ENCODE measurements at regions not wholly inside any gene's neighbourhood (a gene's known extent, or its start where the extent isn't known, plus 50 kb on each side); places are given as distances from the start of the nearest gene placed in this dataset.
"Not testable (repeated sequence)": the region's sequence is repeated elsewhere in the genome, so short reads cannot be mapped to it uniquely, and the experiment has no call there.

GRCh38 chr2:111428915-111429314 is 308.2 kb downstream of the BCL2L11 start:
- dilution Hi-C loops (cut with MboI; ENCODE audit: extremely low pct_ligation_motif_present, low sequenced_read_pairs), result not testable (repeated sequence)

GRCh38 chr2:111429353-111429752 is 308.6 kb downstream of the BCL2L11 start:
- intact Hi-C loops (cut with micrococcal nuclease); FAIRE-seq: not testable (repeated sequence)

More at GRCh38 chr2:111428915-111429314, 308.2 kb downstream of the BCL2L11 start:
- H3K27ac ChIP-seq (ENCODE audit: insufficient read depth, low read depth, low read length); H3K4me1 ChIP-seq (ENCODE audit: control insufficient read depth, extremely low read depth, insufficient read depth, low read length); H3K4me3 ChIP-seq (replicated peaks in 1 of 3; ENCODE audit: insufficient read depth in 1 of 3, low read depth in 1 of 3, low read length in 3 of 3); DNase-seq (ENCODE audit: low read depth, low spot score); H2AFZ ChIP-seq (ENCODE audit: low read depth, low read length); CTCF ChIA-PET; H3K4me2 ChIP-seq (ENCODE audit: insufficient read depth, low read length); BruUV-seq (replicated peaks); H4K20me1 ChIP-seq (replicated peaks; ENCODE audit: control insufficient read depth, extremely low read depth, insufficient read depth, low read length); H3K9ac ChIP-seq (replicated peaks; ENCODE audit: extremely low read depth, insufficient read depth, low read length); intact Hi-C loops (cut with micrococcal nuclease); POLR2A ChIA-PET; H3K27me3 ChIP-seq (ENCODE audit: control insufficient read depth in 2 of 2, insufficient read depth in 2 of 2, low read length in 2 of 2); H3K9me1 ChIP-seq (replicated peaks; ENCODE audit: control insufficient read depth, extremely low read depth, insufficient read depth, low read length); H3K36me3 ChIP-seq (ENCODE audit: control insufficient read depth in 2 of 2, extremely low read depth in 1 of 2, insufficient read depth in 2 of 2, low read length in 2 of 2); H3K9me3 ChIP-seq (replicated peaks; ENCODE audit: control insufficient read depth, insufficient read depth, low read length): not testable (repeated sequence)
- FAIRE-seq, result peak; percentile 4
- peaks cover 41% of the 10 kb centered on the region for H3K79me2 ChIP-seq (ENCODE audit: control insufficient read depth, insufficient read depth, low read length)

GRCh38 chr2:111430817-111431661 is 310.3 kb downstream of the BCL2L11 start:
- H3K27me3 ChIP-seq (ENCODE audit: control insufficient read depth in 2 of 2, insufficient read depth in 2 of 2, low read length in 2 of 2); H3K9ac ChIP-seq (replicated peaks; ENCODE audit: extremely low read depth, insufficient read depth, low read length); H3K9me1 ChIP-seq (replicated peaks; ENCODE audit: control insufficient read depth, extremely low read depth, insufficient read depth, low read length); DNase-seq (ENCODE audit: low read depth, low spot score); dilution Hi-C loops (cut with MboI; ENCODE audit: extremely low pct_ligation_motif_present, low sequenced_read_pairs); CTCF ChIA-PET; H3K9me3 ChIP-seq (replicated peaks; ENCODE audit: control insufficient read depth, insufficient read depth, low read length); H2AFZ ChIP-seq (ENCODE audit: low read depth, low read length); BruUV-seq (replicated peaks); H3K4me2 ChIP-seq (ENCODE audit: insufficient read depth, low read length); H3K36me3 ChIP-seq (ENCODE audit: control insufficient read depth in 2 of 2, extremely low read depth in 1 of 2, insufficient read depth in 2 of 2, low read length in 2 of 2); H4K20me1 ChIP-seq (replicated peaks; ENCODE audit: control insufficient read depth, extremely low read depth, insufficient read depth, low read length); intact Hi-C loops (cut with micrococcal nuclease); H3K4me1 ChIP-seq (ENCODE audit: control insufficient read depth, extremely low read depth, insufficient read depth, low read length); H3K27ac ChIP-seq (ENCODE audit: insufficient read depth, low read depth, low read length); POLR2A ChIA-PET; H3K4me3 ChIP-seq (replicated peaks in 1 of 3; ENCODE audit: insufficient read depth in 1 of 3, low read depth in 1 of 3, low read length in 3 of 3): not testable (repeated sequence)
- FAIRE-seq, result peak; percentile 26
- H3K79me2 ChIP-seq (ENCODE audit: control insufficient read depth, insufficient read depth, low read length), result peaks cover 47% of the 10 kb centered on the region

More at GRCh38 chr2:111429353-111429752, 308.6 kb downstream of the BCL2L11 start:
- H3K9ac ChIP-seq (replicated peaks; ENCODE audit: extremely low read depth, insufficient read depth, low read length); H3K9me3 ChIP-seq (replicated peaks; ENCODE audit: control insufficient read depth, insufficient read depth, low read length); H3K9me1 ChIP-seq (replicated peaks; ENCODE audit: control insufficient read depth, extremely low read depth, insufficient read depth, low read length); H2AFZ ChIP-seq (ENCODE audit: low read depth, low read length); DNase-seq (ENCODE audit: low read depth, low spot score); CTCF ChIA-PET; POLR2A ChIA-PET; H3K27me3 ChIP-seq (ENCODE audit: control insufficient read depth in 2 of 2, insufficient read depth in 2 of 2, low read length in 2 of 2); BruUV-seq (replicated peaks); H3K4me2 ChIP-seq (ENCODE audit: insufficient read depth, low read length); H3K4me3 ChIP-seq (replicated peaks in 1 of 3; ENCODE audit: insufficient read depth in 1 of 3, low read depth in 1 of 3, low read length in 3 of 3); H4K20me1 ChIP-seq (replicated peaks; ENCODE audit: control insufficient read depth, extremely low read depth, insufficient read depth, low read length); H3K36me3 ChIP-seq (ENCODE audit: control insufficient read depth in 2 of 2, extremely low read depth in 1 of 2, insufficient read depth in 2 of 2, low read length in 2 of 2); H3K4me1 ChIP-seq (ENCODE audit: control insufficient read depth, extremely low read depth, insufficient read depth, low read length); H3K27ac ChIP-seq (ENCODE audit: insufficient read depth, low read depth, low read length); dilution Hi-C loops (cut with MboI; ENCODE audit: extremely low pct_ligation_motif_present, low sequenced_read_pairs): not testable (repeated sequence)
- H3K79me2 ChIP-seq (ENCODE audit: control insufficient read depth, insufficient read depth, low read length), result peaks cover 44% of the 10 kb centered on the region

- dilution Hi-C loops (cut with MboI; ENCODE audit: extremely low pct_ligation_motif_present, low sequenced_read_pairs); H2AFZ ChIP-seq (ENCODE audit: low read depth, low read length); BruUV-seq (replicated peaks); H3K27ac ChIP-seq (ENCODE audit: insufficient read depth, low read depth, low read length); H3K4me1 ChIP-seq (ENCODE audit: control insufficient read depth, extremely low read depth, insufficient read depth, low read length); H3K9me1 ChIP-seq (replicated peaks; ENCODE audit: control insufficient read depth, extremely low read depth, insufficient read depth, low read length); H3K4me2 ChIP-seq (ENCODE audit: insufficient read depth, low read length); POLR2A ChIA-PET; intact Hi-C loops (cut with micrococcal nuclease); H3K36me3 ChIP-seq (ENCODE audit: control insufficient read depth in 2 of 2, extremely low read depth in 1 of 2, insufficient read depth in 2 of 2, low read length in 2 of 2); H3K9ac ChIP-seq (replicated peaks; ENCODE audit: extremely low read depth, insufficient read depth, low read length); DNase-seq (ENCODE audit: low read depth, low spot score); H4K20me1 ChIP-seq (replicated peaks; ENCODE audit: control insufficient read depth, extremely low read depth, insufficient read depth, low read length); H3K9me3 ChIP-seq (replicated peaks; ENCODE audit: control insufficient read depth, insufficient read depth, low read length); H3K4me3 ChIP-seq (replicated peaks in 1 of 3; ENCODE audit: insufficient read depth in 1 of 3, low read depth in 1 of 3, low read length in 3 of 3); H3K27me3 ChIP-seq (ENCODE audit: control insufficient read depth in 2 of 2, insufficient read depth in 2 of 2, low read length in 2 of 2); FAIRE-seq; CTCF ChIA-PET: not testable (repeated sequence)
- H3K79me2 ChIP-seq (ENCODE audit: control insufficient read depth, insufficient read depth, low read length), result peaks cover 39% of the 10 kb centered on the region
These were observed 311.7 kb downstream of the BCL2L11 start for GRCh38 chr2:111432423-111432822.
